Activated naive CD4-positive, alpha-beta T cell treated with anti-CD3 and anti-CD28 coated beads, Interleukin-2, amount 50 U/mL, for 24 hours (primary cell): ENCODE measurements at regions not wholly inside any gene's neighbourhood (a gene's known extent, or its start where the extent isn't known, plus 50 kb on each side); places are given as distances from the start of the nearest gene placed in this dataset.

Experiments used
- H3K27ac Mint-ChIP-seq: one replicate; pipeline ENCODE4 v1.8.0; 2021; ENCODE audit warnings: mild to moderate bottlenecking, mixed read lengths
- H3K27me3 Mint-ChIP-seq: one replicate; pipeline ENCODE4 v1.8.0; 2021; ENCODE audit warnings: mixed read lengths
- H3K36me3 Mint-ChIP-seq: one replicate; pipeline ENCODE4 v1.8.0; 2021; ENCODE audit warnings: mixed read lengths
- H3K4me1 Mint-ChIP-seq: one replicate; pipeline ENCODE4 v1.8.0; 2021; ENCODE audit warnings: mixed read lengths
- H3K4me3 Mint-ChIP-seq: one replicate; pipeline ENCODE4 v1.8.0; 2021; ENCODE audit warnings: mild to moderate bottlenecking, mixed read lengths
- H3K9me3 Mint-ChIP-seq: one replicate; pipeline ENCODE4 v1.8.0; 2021; ENCODE audit warnings: mixed read lengths

GRCh38 chr3:148202386-148202785, 495.3 kb upstream of the AGTR1 start:
- no peaks in the 10 kb centered on the region for H3K4me1 Mint-ChIP-seq
- no peak overlapping the region for H3K27ac Mint-ChIP-seq
- H3K36me3 Mint-ChIP-seq: no peaks in the 10 kb centered on the region
- no peaks in the 10 kb centered on the region for H3K9me3 Mint-ChIP-seq
- no peak overlapping the region for H3K4me3 Mint-ChIP-seq
- no peaks in the 10 kb centered on the region for H3K27me3 Mint-ChIP-seq

GRCh38 chr3:148203297-148204010, 494.2 kb upstream of the AGTR1 start:
- Mint-ChIP-seq H3K27ac (no peak overlapping the region), H3K4me1 (no peaks in the 10 kb centered on the region), H3K9me3 (no peaks in the 10 kb centered on the region), H3K27me3 (no peaks in the 10 kb centered on the region), H3K36me3 (no peaks in the 10 kb centered on the region), H3K4me3 (no peak overlapping the region)

- no peaks in the 10 kb centered on the region for H3K4me1 Mint-ChIP-seq
- H3K4me3 Mint-ChIP-seq: no peak overlapping the region
- H3K36me3 Mint-ChIP-seq: no peaks in the 10 kb centered on the region
- no peaks in the 10 kb centered on the region for H3K9me3 Mint-ChIP-seq
- H3K27ac Mint-ChIP-seq: no peak overlapping the region
- no peaks in the 10 kb centered on the region for H3K27me3 Mint-ChIP-seq
Measured at GRCh38 chr3:148204131-148204530, 493.6 kb upstream of the AGTR1 start.

GRCh38 chr3:148205977-148206376, 491.7 kb upstream of the AGTR1 start:
- no peaks in the 10 kb centered on the region for H3K27me3 Mint-ChIP-seq

GRCh38 chr3:148206446-148206845, 491.3 kb upstream of the AGTR1 start:
- Mint-ChIP-seq H3K27ac (no peak overlapping the region), H3K4me3 (no peak overlapping the region), H3K4me1 (no peaks in the 10 kb centered on the region), H3K9me3 (peaks cover 3% of the 10 kb centered on the region), H3K36me3 (no peaks in the 10 kb centered on the region), H3K27me3 (no peaks in the 10 kb centered on the region)

More at GRCh38 chr3:148205977-148206376, 491.7 kb upstream of the AGTR1 start:
- no peaks in the 10 kb centered on the region for H3K4me1 Mint-ChIP-seq
- no peak overlapping the region for H3K4me3 Mint-ChIP-seq
- no peaks in the 10 kb centered on the region for H3K36me3 Mint-ChIP-seq
- peaks cover 3% of the 10 kb centered on the region for H3K9me3 Mint-ChIP-seq
- no peak overlapping the region for H3K27ac Mint-ChIP-seq

GRCh38 chr3:148208975-148209374, 488.7 kb upstream of the AGTR1 start:
- Mint-ChIP-seq H3K4me1 (no peaks in the 10 kb centered on the region), H3K27ac (no peak overlapping the region), H3K9me3 (peaks cover 3% of the 10 kb centered on the region), H3K4me3 (no peak overlapping the region), H3K27me3 (no peaks in the 10 kb centered on the region), H3K36me3 (no peaks in the 10 kb centered on the region)

GRCh38 chr3:148211725-148212124, 486.0 kb upstream of the AGTR1 start:
- H3K27me3 Mint-ChIP-seq: no peaks in the 10 kb centered on the region
- H3K4me3 Mint-ChIP-seq: no peak overlapping the region
- H3K27ac Mint-ChIP-seq: no peak overlapping the region
- H3K36me3 Mint-ChIP-seq: no peaks in the 10 kb centered on the region
- H3K4me1 Mint-ChIP-seq: no peaks in the 10 kb centered on the region
- H3K9me3 Mint-ChIP-seq: peaks cover 3% of the 10 kb centered on the region

- Mint-ChIP-seq H3K4me3 (no peak overlapping the region), H3K27ac (no peak overlapping the region), H3K9me3 (peaks cover 3% of the 10 kb centered on the region), H3K36me3 (no peaks in the 10 kb centered on the region), H3K27me3 (no peaks in the 10 kb centered on the region), H3K4me1 (no peaks in the 10 kb centered on the region)
Measured at GRCh38 chr3:148214705-148215104, 483.0 kb upstream of the AGTR1 start.

GRCh38 chr3:148217317-148217716, 480.4 kb upstream of the AGTR1 start:
- no peak overlapping the region for H3K4me3 Mint-ChIP-seq
- H3K27me3 Mint-ChIP-seq: no peaks in the 10 kb centered on the region
- no peak overlapping the region for H3K27ac Mint-ChIP-seq
- H3K9me3 Mint-ChIP-seq: no peaks in the 10 kb centered on the region
- no peaks in the 10 kb centered on the region for H3K4me1 Mint-ChIP-seq
- H3K36me3 Mint-ChIP-seq: no peaks in the 10 kb centered on the region

- peak overlapping the region; percentile 11 for H3K27ac Mint-ChIP-seq
- H3K36me3 Mint-ChIP-seq: no peaks in the 10 kb centered on the region
- no peaks in the 10 kb centered on the region for H3K9me3 Mint-ChIP-seq
- H3K4me1 Mint-ChIP-seq: no peaks in the 10 kb centered on the region
- no peaks in the 10 kb centered on the region for H3K27me3 Mint-ChIP-seq
- no peak overlapping the region for H3K4me3 Mint-ChIP-seq
Measured at GRCh38 chr3:148218222-148218621, 479.5 kb upstream of the AGTR1 start.

GRCh38 chr3:148219999-148220398, 477.7 kb upstream of the AGTR1 start:
- Mint-ChIP-seq H3K36me3 (no peaks in the 10 kb centered on the region), H3K27ac (no peak overlapping the region), H3K9me3 (no peaks in the 10 kb centered on the region), H3K27me3 (no peaks in the 10 kb centered on the region), H3K4me1 (no peaks in the 10 kb centered on the region), H3K4me3 (no peak overlapping the region)

GRCh38 chr3:148221303-148221702, 476.4 kb upstream of the AGTR1 start:
- no peaks in the 10 kb centered on the region for H3K9me3 Mint-ChIP-seq
- no peaks in the 10 kb centered on the region for H3K27me3 Mint-ChIP-seq
- no peaks in the 10 kb centered on the region for H3K4me1 Mint-ChIP-seq
- no peaks in the 10 kb centered on the region for H3K36me3 Mint-ChIP-seq
- H3K27ac Mint-ChIP-seq: no peak overlapping the region
- H3K4me3 Mint-ChIP-seq: no peak overlapping the region

GRCh38 chr3:148223266-148223665, 474.4 kb upstream of the AGTR1 start:
- Mint-ChIP-seq H3K4me1 (no peaks in the 10 kb centered on the region), H3K36me3 (no peaks in the 10 kb centered on the region), H3K4me3 (no peak overlapping the region), H3K27me3 (no peaks in the 10 kb centered on the region), H3K27ac (no peak overlapping the region), H3K9me3 (no peaks in the 10 kb centered on the region)

GRCh38 chr3:148226246-148226645, 471.5 kb upstream of the AGTR1 start:
- no peaks in the 10 kb centered on the region for H3K9me3 Mint-ChIP-seq
- no peaks in the 10 kb centered on the region for H3K4me1 Mint-ChIP-seq
- H3K36me3 Mint-ChIP-seq: no peaks in the 10 kb centered on the region
- H3K4me3 Mint-ChIP-seq: no peak overlapping the region
- H3K27me3 Mint-ChIP-seq: no peaks in the 10 kb centered on the region
- H3K27ac Mint-ChIP-seq: no peak overlapping the region

GRCh38 chr3:148227534-148227933, 470.2 kb upstream of the AGTR1 start:
- no peaks in the 10 kb centered on the region for H3K27me3 Mint-ChIP-seq
- H3K27ac Mint-ChIP-seq: no peak overlapping the region
- no peak overlapping the region for H3K4me3 Mint-ChIP-seq
- H3K4me1 Mint-ChIP-seq: no peaks in the 10 kb centered on the region
- no peaks in the 10 kb centered on the region for H3K9me3 Mint-ChIP-seq
- no peaks in the 10 kb centered on the region for H3K36me3 Mint-ChIP-seq

GRCh38 chr3:148229107-148229506, 468.6 kb upstream of the AGTR1 start:
- Mint-ChIP-seq H3K27me3 (no peaks in the 10 kb centered on the region), H3K4me3 (no peak overlapping the region)

GRCh38 chr3:148230473-148230872, 467.2 kb upstream of the AGTR1 start:
- H3K4me1 Mint-ChIP-seq: no peaks in the 10 kb centered on the region
- H3K27ac Mint-ChIP-seq: no peak overlapping the region
- no peaks in the 10 kb centered on the region for H3K27me3 Mint-ChIP-seq
- H3K4me3 Mint-ChIP-seq: no peak overlapping the region
- H3K9me3 Mint-ChIP-seq: peaks cover 8% of the 10 kb centered on the region
- H3K36me3 Mint-ChIP-seq: no peaks in the 10 kb centered on the region

More at GRCh38 chr3:148229107-148229506, 468.6 kb upstream of the AGTR1 start:
- no peaks in the 10 kb centered on the region for H3K36me3 Mint-ChIP-seq
- no peaks in the 10 kb centered on the region for H3K4me1 Mint-ChIP-seq
- H3K27ac Mint-ChIP-seq: no peak overlapping the region
- peaks cover 5% of the 10 kb centered on the region for H3K9me3 Mint-ChIP-seq
